HG02884 (cell line): ENCODE measurements at regions not wholly inside any gene's neighbourhood (a gene's known extent, or its start where the extent isn't known, plus 50 kb on each side); places are given as distances from the start of the nearest gene placed in this dataset.
"Not testable (repeated sequence)": the region's sequence is repeated elsewhere in the genome, so short reads cannot be mapped to it uniquely, and the experiment has no call there.

Source experiments
- ATAC-seq: cut with Tn5 transposase; IDR thresholded peaks from one replicate; pipeline ENCODE4 v1.9.1; 2021; ENCODE audit warnings: mild to moderate bottlenecking, moderate library complexity; ENCODE audit not compliant: unreplicated experiment

GRCh38 chr3:147471741-147472140 is 62.6 kb downstream of the ZIC1 start:
- no peak for ATAC-seq

GRCh38 chr3:147472846-147473245 is 63.7 kb downstream of the ZIC1 start:
- no peak for ATAC-seq

GRCh38 chr3:147483145-147483544 is 74.0 kb downstream of the ZIC1 start:
- ATAC-seq: no peak

DNA sequence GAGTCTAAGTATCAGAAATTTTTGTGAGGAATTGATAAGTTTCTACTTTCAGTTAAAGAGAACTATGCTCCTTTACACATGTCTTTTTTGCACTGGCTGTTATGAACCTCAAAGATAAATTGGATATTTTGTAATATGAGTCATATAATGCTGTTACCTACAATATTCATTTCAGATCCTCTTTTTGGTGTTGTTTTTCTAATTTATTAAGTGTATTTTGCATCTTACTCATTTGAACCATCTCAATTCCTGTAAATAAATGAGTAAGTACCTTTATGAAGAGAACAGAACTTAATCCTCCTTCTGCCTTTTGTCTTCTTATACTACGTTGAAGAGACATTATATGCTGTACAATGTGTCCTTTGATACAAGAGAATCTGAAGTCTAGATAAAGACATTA is 74.4 kb downstream of the ZIC1 start:
- no peak for ATAC-seq

DNA sequence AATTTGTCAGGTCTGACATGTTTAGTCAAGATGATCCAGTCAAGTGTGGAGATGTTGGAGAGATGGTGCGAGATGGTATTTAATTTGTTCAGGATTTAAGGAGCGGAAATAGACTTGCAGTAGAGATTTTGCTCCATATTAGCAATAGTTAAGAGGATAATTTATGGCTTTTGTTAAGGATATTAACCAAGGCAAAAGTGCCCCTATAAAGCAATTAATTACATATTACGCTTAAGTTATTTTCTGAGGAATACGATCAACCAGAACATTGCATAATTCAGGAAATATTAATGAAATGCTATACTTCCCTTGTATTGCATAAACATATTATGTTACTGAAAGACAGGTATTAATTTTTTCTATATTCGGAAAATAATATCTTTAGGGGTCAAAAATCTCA is 83.9 kb downstream of the ZIC1 start:
- ATAC-seq: no peak

DNA sequence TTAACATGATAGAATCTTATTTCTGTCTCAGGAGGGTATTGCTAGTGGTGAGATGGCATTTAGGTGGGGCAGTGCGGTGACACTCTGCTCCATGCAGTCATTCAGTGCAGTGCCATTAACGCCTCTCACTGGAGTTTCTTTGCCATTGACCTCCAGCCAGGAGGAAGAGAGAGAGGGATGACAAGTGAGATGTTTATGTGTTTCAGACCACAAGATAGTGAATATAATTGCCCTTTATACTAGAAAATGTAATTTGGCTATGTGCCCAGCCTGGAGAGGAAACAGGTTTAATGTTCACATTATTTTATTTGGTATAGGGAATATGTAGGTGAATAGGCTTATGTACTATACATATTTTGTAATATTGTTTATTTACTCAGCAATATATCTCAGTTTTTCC is 84.5 kb downstream of the ZIC1 start:
- ATAC-seq: no peak

GRCh38 chr3:147497286-147497685 is 88.1 kb downstream of the ZIC1 start:
- no peak for ATAC-seq

DNA sequence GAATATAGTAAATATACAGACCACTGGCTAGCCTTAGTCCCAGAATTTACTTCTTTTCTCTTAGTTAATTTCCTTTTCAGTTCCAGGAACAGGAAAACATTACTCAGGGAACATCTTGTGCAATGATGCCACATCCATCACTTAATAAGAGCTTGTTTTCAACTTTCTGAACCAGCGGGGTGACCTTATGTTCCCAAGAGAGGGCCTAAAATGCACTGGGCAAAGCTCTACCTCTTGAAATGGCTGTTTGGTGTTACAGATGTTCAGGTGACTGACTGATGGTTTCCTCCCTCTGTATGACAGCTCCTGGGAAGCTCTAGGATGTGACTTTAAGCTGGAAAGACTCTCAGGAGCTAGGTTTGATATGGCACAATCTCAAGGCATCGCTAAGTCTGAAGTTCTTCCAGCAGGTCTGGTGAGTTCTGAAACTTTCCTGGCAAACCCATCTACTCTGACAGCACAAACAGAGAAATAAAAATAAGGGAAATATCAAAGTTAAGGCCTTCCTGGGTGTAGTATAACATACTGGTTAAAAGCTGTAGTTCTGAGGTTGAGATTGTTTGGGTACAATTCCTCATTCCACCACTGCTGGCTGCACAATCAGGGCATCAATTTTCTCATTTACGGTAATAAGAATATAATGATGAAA is 98.6 kb downstream of the ZIC1 start:
- no peak for ATAC-seq

GRCh38 chr3:147509448-147509847 is 100.3 kb downstream of the ZIC1 start:
- ATAC-seq: no peak

- ATAC-seq: no peak
These were observed 104.6 kb downstream of the ZIC1 start for GRCh38 chr3:147513785-147514184.

DNA sequence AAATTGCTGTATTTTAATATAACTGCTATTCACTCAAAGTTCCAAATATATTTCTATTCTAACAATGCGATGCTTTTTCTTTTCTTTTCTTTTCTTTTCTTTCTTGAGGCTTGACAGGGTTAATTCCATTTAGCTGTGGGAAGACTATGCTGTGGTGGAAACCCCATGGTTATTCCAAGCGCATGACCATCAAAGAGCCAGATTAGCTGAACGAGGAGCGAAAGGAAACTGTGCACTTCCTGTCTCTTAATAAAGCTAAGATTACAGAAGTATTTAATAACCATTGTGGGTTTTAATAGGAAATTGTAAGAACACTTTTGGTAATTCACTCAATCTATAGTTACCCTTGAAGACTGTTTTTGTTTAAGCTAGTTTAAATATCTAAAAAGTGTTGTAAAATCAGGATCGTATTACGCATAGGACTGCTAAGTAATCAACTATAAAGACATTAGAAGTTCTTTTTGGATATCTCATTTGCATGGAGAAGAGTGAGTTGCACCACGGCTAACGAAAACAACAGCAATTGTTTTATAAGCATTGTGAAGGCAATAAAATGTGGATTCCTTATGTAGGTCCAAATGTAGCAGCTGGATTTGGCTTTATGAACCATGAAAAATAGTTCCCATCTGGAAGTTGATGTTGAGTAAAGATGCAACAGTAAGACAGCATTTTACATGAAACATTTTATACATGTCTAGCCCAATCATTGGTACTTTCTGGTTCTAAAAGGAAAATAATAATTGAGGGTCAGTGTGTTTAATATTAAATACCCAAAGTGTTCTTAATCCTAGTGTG is 105.4 kb downstream of the ZIC1 start:
- ATAC-seq: no peak

GRCh38 chr3:147518465-147518864 is 109.3 kb downstream of the ZIC1 start:
- no peak for ATAC-seq

- no peak for ATAC-seq
These were observed 112.5 kb downstream of the ZIC1 start for GRCh38 chr3:147521646-147522045.

- not testable (repeated sequence) for ATAC-seq
These were observed 113.6 kb downstream of the ZIC1 start for GRCh38 chr3:147522780-147523179.

GRCh38 chr3:147529551-147529950 is 120.4 kb downstream of the ZIC1 start:
- no peak for ATAC-seq

DNA sequence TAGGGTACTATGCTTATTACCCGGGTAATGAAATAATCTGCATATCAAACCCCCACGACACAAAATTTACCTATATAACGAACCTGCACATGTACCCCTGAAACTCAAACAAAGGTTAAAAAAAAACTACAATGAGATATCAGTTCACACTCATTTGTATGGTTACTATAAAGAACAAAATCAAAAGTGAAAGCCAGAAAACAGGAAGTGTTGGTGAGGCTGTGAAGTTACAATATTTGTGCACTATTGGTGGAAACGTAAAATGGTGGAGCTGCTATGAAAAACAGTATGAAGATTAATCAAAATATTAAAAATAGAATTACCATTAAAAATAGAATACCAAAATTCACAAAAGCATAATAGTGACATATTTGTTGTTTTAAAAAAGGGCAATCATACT is 128.9 kb downstream of the ZIC1 start:
- ATAC-seq: no peak

- no peak for ATAC-seq
These were observed 131.8 kb downstream of the ZIC1 start for GRCh38 chr3:147540921-147541320.

- no peak for ATAC-seq
These were observed 135.1 kb downstream of the ZIC1 start for GRCh38 chr3:147544290-147544689.

DNA sequence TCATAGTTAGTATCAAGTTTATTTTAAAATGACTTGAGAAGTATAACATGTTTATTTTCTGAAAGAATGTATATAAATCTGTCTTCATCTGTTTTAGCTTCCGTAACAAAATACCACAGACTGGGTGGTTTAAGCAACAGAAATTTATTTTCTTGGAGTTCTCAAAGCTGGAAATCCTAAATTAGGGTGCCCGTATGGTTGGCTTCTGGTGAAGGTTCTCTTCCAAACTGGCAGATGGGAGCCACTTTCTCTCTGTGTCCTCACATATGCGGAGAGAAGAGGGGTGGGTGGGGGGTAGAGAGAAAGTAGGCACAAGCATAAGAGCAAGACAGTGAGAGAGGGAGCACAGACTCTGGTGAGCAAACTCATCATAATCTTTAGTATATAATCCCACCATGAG is 142.3 kb downstream of the ZIC1 start:
- ATAC-seq: no peak

DNA sequence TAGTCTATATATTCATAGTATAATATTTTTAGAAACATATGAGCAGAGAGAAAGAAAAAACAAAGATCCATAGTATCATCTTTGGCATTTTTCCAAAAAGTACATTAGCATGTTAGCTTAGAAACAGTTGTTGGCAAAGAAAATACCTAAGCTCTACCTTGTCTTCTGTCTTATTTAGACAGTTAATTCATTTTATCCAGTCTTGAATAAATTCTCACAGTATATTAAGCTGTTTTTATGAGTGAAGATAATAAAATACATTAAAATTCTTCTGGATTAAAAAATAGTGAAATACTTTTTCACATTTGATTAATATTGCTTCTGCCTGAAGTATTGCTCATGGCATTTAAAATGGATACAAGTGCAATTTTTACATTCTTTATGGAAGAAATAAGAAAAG is 145.2 kb downstream of the ZIC1 start:
- no peak for ATAC-seq

- no peak for ATAC-seq
These were observed 163.8 kb downstream of the ZIC1 start for GRCh38 chr3:147572970-147573340.

DNA sequence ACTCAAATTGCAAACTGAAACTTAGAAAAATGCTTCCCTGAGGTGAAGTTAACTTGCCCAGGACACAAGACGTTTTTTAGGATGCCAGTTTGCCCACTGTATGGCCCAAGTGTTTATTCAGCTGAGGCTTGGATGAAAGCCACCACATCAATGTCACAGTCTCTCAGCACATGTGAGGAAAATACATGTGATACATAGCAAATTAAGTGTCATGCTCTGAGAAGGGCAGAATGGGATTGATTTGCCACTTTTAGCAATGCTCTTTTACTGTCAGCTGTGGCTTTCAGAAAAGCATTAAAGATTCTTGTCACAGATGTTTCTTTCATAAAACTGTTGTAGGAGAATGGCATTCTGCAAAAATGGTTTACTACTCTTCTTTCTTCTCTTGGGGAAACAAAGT is 165.5 kb downstream of the ZIC1 start:
- ATAC-seq: no peak

GRCh38 chr3:147575391-147575790 is 166.2 kb downstream of the ZIC1 start:
- ATAC-seq: no peak
